ENCODE measurements at regions not wholly inside any gene's neighbourhood (a gene's known extent, or its start where the extent isn't known, plus 50 kb on each side); places are given as distances from the start of the nearest gene placed in this dataset.
A peak's percentile ranks its signal among the peaks of the same experiment; 100 is the strongest.
"Not testable (repeated sequence)": the region's sequence is repeated elsewhere in the genome, so short reads cannot be mapped to it uniquely, and the experiment has no call there.

GRCh38 chr6:27132282-27132531, 115.3 kb upstream of the PRSS16 start:
- H3K36me3 ChIP-seq (ENCODE audit: insufficient read depth, low read length); H4K20me1 ChIP-seq (ENCODE audit: insufficient read depth, low read depth, low read length); H3K27me3 ChIP-seq (ENCODE audit: low read length); H3K79me2 ChIP-seq (ENCODE audit: low read length); H3K9me2 ChIP-seq (replicated peaks; ENCODE audit: insufficient read depth, low read length); DNase-seq; H2AFZ ChIP-seq (ENCODE audit: low read length); H3K9me3 ChIP-seq (ENCODE audit: low read length): not testable (repeated sequence)
- H3K4me1 ChIP-seq (ENCODE audit: low read length) = peaks cover 49% of the 10 kb centered on the region
- peak overlapping the region; percentile 87 for H3K4me2 ChIP-seq (ENCODE audit: low read depth, low read length, poor library complexity, severe bottlenecking)
- H3K27ac ChIP-seq (ENCODE audit: low read length) = peak overlapping the region; percentile 97
- peak overlapping the region; percentile 85 for H3K9ac ChIP-seq (ENCODE audit: low read length)
- peak overlapping the region; percentile 80 for H3K4me3 ChIP-seq (ENCODE audit: low read length)

- Histone ChIP-seq H3K9ac (ENCODE audit: low read length) (peak overlapping the region; percentile 88), H4K20me1 (ENCODE audit: insufficient read depth, low read depth, low read length) (no peaks in the 10 kb centered on the region), H3K4me2 (ENCODE audit: low read depth, low read length, poor library complexity, severe bottlenecking) (peak overlapping the region; percentile 87), H3K27ac (ENCODE audit: low read length) (peak overlapping the region; percentile 97), H3K9me3 (ENCODE audit: low read length) (no peaks in the 10 kb centered on the region), H2AFZ (ENCODE audit: low read length) (no peak overlapping the region), H3K4me3 (ENCODE audit: low read length) (peak overlapping the region; percentile 80), H3K4me1 (ENCODE audit: low read length) (peaks cover 44% of the 10 kb centered on the region), H3K9me2 (replicated peaks; ENCODE audit: insufficient read depth, low read length) (no peaks in the 10 kb centered on the region), H3K36me3 (ENCODE audit: insufficient read depth, low read length) (0 out of 2 replicates have a peak, but pooled peaks cover 5% of the 10 kb centered on the region), H3K79me2 (ENCODE audit: low read length) (no peaks in the 10 kb centered on the region), H3K27me3 (ENCODE audit: low read length) (no peaks in the 10 kb centered on the region)
- peak; percentile 99 for DNase-seq
Measured at GRCh38 chr6:27132532-27133280, 114.8 kb upstream of the PRSS16 start.

GRCh38 chr6:27133281-27134227, 113.9 kb upstream of the PRSS16 start:
- Histone ChIP-seq H3K4me3 (ENCODE audit: low read length) (peak overlapping the region; percentile 78), H3K9ac (ENCODE audit: low read length) (peak overlapping the region; percentile 88), H3K9me3 (ENCODE audit: low read length) (no peaks in the 10 kb centered on the region), H3K27ac (ENCODE audit: low read length) (peak overlapping the region; percentile 92), H2AFZ (ENCODE audit: low read length) (no peak overlapping the region), H3K9me2 (replicated peaks; ENCODE audit: insufficient read depth, low read length) (no peaks in the 10 kb centered on the region), H3K4me2 (ENCODE audit: low read depth, low read length, poor library complexity, severe bottlenecking) (peak overlapping the region; percentile 85), H3K36me3 (ENCODE audit: insufficient read depth, low read length) (0 out of 2 replicates have a peak, but pooled peaks cover 5% of the 10 kb centered on the region), H3K27me3 (ENCODE audit: low read length) (no peaks in the 10 kb centered on the region), H3K4me1 (ENCODE audit: low read length) (peaks cover 41% of the 10 kb centered on the region), H3K79me2 (ENCODE audit: low read length) (no peaks in the 10 kb centered on the region), H4K20me1 (ENCODE audit: insufficient read depth, low read depth, low read length) (no peaks in the 10 kb centered on the region)
- peak; percentile 94 for DNase-seq

GRCh38 chr6:27135087-27135657, 112.3 kb upstream of the PRSS16 start:
- H2AFZ ChIP-seq (ENCODE audit: low read length) = no peak overlapping the region
- no peaks in the 10 kb centered on the region for H4K20me1 ChIP-seq (ENCODE audit: insufficient read depth, low read depth, low read length)
- no peak overlapping the region for H3K4me3 ChIP-seq (ENCODE audit: low read length)
- no peak overlapping the region for H3K4me2 ChIP-seq (ENCODE audit: low read depth, low read length, poor library complexity, severe bottlenecking)
- DNase-seq = no peak
- H3K27ac ChIP-seq (ENCODE audit: low read length) = peak overlapping the region; percentile 53
- H3K9ac ChIP-seq (ENCODE audit: low read length) = no peak overlapping the region
- peaks cover 52% of the 10 kb centered on the region for H3K4me1 ChIP-seq (ENCODE audit: low read length)
- H3K79me2 ChIP-seq (ENCODE audit: low read length) = peaks cover 4% of the 10 kb centered on the region; the same call in 1 of the 2 replicates
- H3K9me3 ChIP-seq (ENCODE audit: low read length) = no peaks in the 10 kb centered on the region
- H3K9me2 ChIP-seq (replicated peaks; ENCODE audit: insufficient read depth, low read length) = no peaks in the 10 kb centered on the region
- H3K27me3 ChIP-seq (ENCODE audit: low read length) = no peaks in the 10 kb centered on the region
- 0 out of 2 replicates have a peak, but pooled peaks cover 5% of the 10 kb centered on the region for H3K36me3 ChIP-seq (ENCODE audit: insufficient read depth, low read length)

- no peak overlapping the region for H3K9ac ChIP-seq (ENCODE audit: low read length)
- H3K4me1 ChIP-seq (ENCODE audit: low read length) = peaks cover 47% of the 10 kb centered on the region
- H3K9me2 ChIP-seq (replicated peaks; ENCODE audit: insufficient read depth, low read length) = no peaks in the 10 kb centered on the region
- peaks cover 7% of the 10 kb centered on the region for H3K79me2 ChIP-seq (ENCODE audit: low read length)
- H3K4me2 ChIP-seq (ENCODE audit: low read depth, low read length, poor library complexity, severe bottlenecking) = no peak overlapping the region
- no peak overlapping the region for H3K27ac ChIP-seq (ENCODE audit: low read length)
- DNase-seq = no peak
- H3K9me3 ChIP-seq (ENCODE audit: low read length) = no peaks in the 10 kb centered on the region
- no peaks in the 10 kb centered on the region for H4K20me1 ChIP-seq (ENCODE audit: insufficient read depth, low read depth, low read length)
- H2AFZ ChIP-seq (ENCODE audit: low read length) = no peak overlapping the region
- no peak overlapping the region for H3K4me3 ChIP-seq (ENCODE audit: low read length)
- 0 out of 2 replicates have a peak, but pooled peaks cover 5% of the 10 kb centered on the region for H3K36me3 ChIP-seq (ENCODE audit: insufficient read depth, low read length)
- H3K27me3 ChIP-seq (ENCODE audit: low read length) = no peaks in the 10 kb centered on the region
Measured at GRCh38 chr6:27136077-27136644, 111.3 kb upstream of the PRSS16 start.

- H3K9me2 ChIP-seq (replicated peaks; ENCODE audit: insufficient read depth, low read length) = no peaks in the 10 kb centered on the region
- no peak overlapping the region for H3K4me2 ChIP-seq (ENCODE audit: low read depth, low read length, poor library complexity, severe bottlenecking)
- H3K27me3 ChIP-seq (ENCODE audit: low read length) = no peaks in the 10 kb centered on the region
- no peak for DNase-seq
- no peak overlapping the region for H2AFZ ChIP-seq (ENCODE audit: low read length)
- H3K36me3 ChIP-seq (ENCODE audit: insufficient read depth, low read length) = 0 out of 2 replicates have a peak, but pooled peaks cover 8% of the 10 kb centered on the region
- H3K79me2 ChIP-seq (ENCODE audit: low read length) = peaks cover 13% of the 10 kb centered on the region
- no peak overlapping the region for H3K9ac ChIP-seq (ENCODE audit: low read length)
- no peaks in the 10 kb centered on the region for H4K20me1 ChIP-seq (ENCODE audit: insufficient read depth, low read depth, low read length)
- no peak overlapping the region for H3K4me3 ChIP-seq (ENCODE audit: low read length)
- H3K9me3 ChIP-seq (ENCODE audit: low read length) = no peaks in the 10 kb centered on the region
- peaks cover 52% of the 10 kb centered on the region for H3K4me1 ChIP-seq (ENCODE audit: low read length)
- peak overlapping the region; percentile 21; the same call in 1 of the 2 replicates for H3K27ac ChIP-seq (ENCODE audit: low read length)
Measured at GRCh38 chr6:27136978-27137814, 110.3 kb upstream of the PRSS16 start.

GRCh38 chr6:27138406-27138805, 109.1 kb upstream of the PRSS16 start:
- no peak overlapping the region for H2AFZ ChIP-seq (ENCODE audit: low read length)
- H4K20me1 ChIP-seq (ENCODE audit: insufficient read depth, low read depth, low read length) = no peaks in the 10 kb centered on the region
- H3K27ac ChIP-seq (ENCODE audit: low read length) = peak overlapping the region; percentile 77
- H3K9ac ChIP-seq (ENCODE audit: low read length) = peak overlapping the region; percentile 70; the same call in 1 of the 2 replicates
- peaks cover 16% of the 10 kb centered on the region for H3K79me2 ChIP-seq (ENCODE audit: low read length)
- 0 out of 2 replicates have a peak, but pooled peaks cover 8% of the 10 kb centered on the region for H3K36me3 ChIP-seq (ENCODE audit: insufficient read depth, low read length)
- peak overlapping the region; percentile 68 for H3K4me2 ChIP-seq (ENCODE audit: low read depth, low read length, poor library complexity, severe bottlenecking)
- H3K9me2 ChIP-seq (replicated peaks; ENCODE audit: insufficient read depth, low read length) = no peaks in the 10 kb centered on the region
- H3K27me3 ChIP-seq (ENCODE audit: low read length) = no peaks in the 10 kb centered on the region
- H3K4me1 ChIP-seq (ENCODE audit: low read length) = peaks cover 51% of the 10 kb centered on the region
- H3K4me3 ChIP-seq (ENCODE audit: low read length) = no peak overlapping the region
- no peak for DNase-seq
- no peaks in the 10 kb centered on the region for H3K9me3 ChIP-seq (ENCODE audit: low read length)
